ENCODE measurements at regions not wholly inside any gene's neighbourhood (a gene's known extent, or its start where the extent isn't known, plus 50 kb on each side); places are given as distances from the start of the nearest gene placed in this dataset.
A peak's percentile ranks its signal among the peaks of the same experiment; 100 is the strongest.

DNA sequence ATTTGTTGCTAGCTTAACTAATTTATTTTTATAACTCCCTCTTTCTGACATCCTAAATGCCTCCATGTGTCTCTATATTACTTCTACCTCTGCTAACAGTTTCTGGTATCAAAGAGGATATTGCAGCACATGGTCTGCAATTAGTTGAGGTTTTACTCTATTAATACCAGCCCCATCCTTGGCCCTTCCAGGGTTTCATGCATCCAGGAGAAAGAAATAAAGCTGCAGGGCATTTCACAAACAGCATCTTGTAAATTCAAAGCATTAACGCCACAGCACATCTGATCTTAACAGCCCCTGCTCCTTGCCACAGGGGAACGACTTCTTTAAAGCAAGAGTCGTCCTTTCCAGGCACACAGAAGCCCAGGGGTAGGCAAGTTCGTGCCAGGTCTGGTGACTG is 258.9 kb downstream of the ICOS start:
- ATAC-seq (replicated peaks in 1 of 4) = no peak
- H3K36me3 Mint-ChIP-seq = no peaks in the 10 kb centered on the region
- Histone ChIP-seq H3K9me3 (no peaks in the 10 kb centered on the region), H3K27me3 (replicated peaks in 1 of 2; ENCODE audit: control insufficient read depth in 2 of 2, extremely low read depth in 1 of 2, insufficient read depth in 2 of 2, low read length in 1 of 2) (no peaks in the 10 kb centered on the region), H3K4me1 (ENCODE audit: control insufficient read depth in 1 of 2, extremely low read depth in 1 of 2, insufficient read depth in 2 of 2, low read length in 2 of 2) (no peaks in the 10 kb centered on the region), H3K4me3 (ENCODE audit: control insufficient read depth in 1 of 2, extremely low read depth in 1 of 2, low read length in 1 of 2) (no peak overlapping the region), H3K27ac (ENCODE audit: low read length) (no peak overlapping the region), H3K36me3 (ENCODE audit: control insufficient read depth in 2 of 2, extremely low read depth in 1 of 2, insufficient read depth in 1 of 2, low read length in 1 of 2) (no peaks in the 10 kb centered on the region)
- CTCF ChIA-PET = interaction anchor here in 1 of 2 donors (0.6 to 1.4 kb wide), 2 partner anchors 15 to 1413 kb away, joined by 3 read pairs; no protein-coding TSS in a partner anchor
- no peaks in the 10 kb centered on the region for H3K9me3 Mint-ChIP-seq
- no peak for DNase-seq
- POLR2A ChIA-PET = no interaction called here
- H3K4me1 Mint-ChIP-seq = no peaks in the 10 kb centered on the region
- no CpG with 5 or more reads among the region's 4 CpGs for WGBS (ENCODE audit: insufficient coverage)
- H3K4me3 Mint-ChIP-seq = no peak overlapping the region
- no peak overlapping the region for H3K27ac Mint-ChIP-seq
- H3K27me3 Mint-ChIP-seq = peaks cover 12 to 24% of the 10 kb centered on the region in 2 donors

- ATAC-seq (replicated peaks in 1 of 4) (no peak), DNase-seq (no peak)
- no peaks in the 10 kb centered on the region for H3K36me3 ChIP-seq (ENCODE audit: control insufficient read depth in 2 of 2, extremely low read depth in 1 of 2, insufficient read depth in 1 of 2, low read length in 1 of 2)
- no peaks in the 10 kb centered on the region for H3K27me3 ChIP-seq (replicated peaks in 1 of 2; ENCODE audit: control insufficient read depth in 2 of 2, extremely low read depth in 1 of 2, insufficient read depth in 2 of 2, low read length in 1 of 2)
- no peaks in the 10 kb centered on the region for H3K9me3 ChIP-seq
- ChIA-PET POLR2A (no interaction called here), CTCF (interaction anchor here in 1 of 2 donors (0.5 kb wide), 1 partner anchor 126 kb away, joined by 3 read pairs; no protein-coding TSS in a partner anchor)
- Mint-ChIP-seq H3K27me3 (peaks cover 12 to 19% of the 10 kb centered on the region in 2 donors), H3K4me3 (no peak overlapping the region), H3K9me3 (no peaks in the 10 kb centered on the region), H3K36me3 (no peaks in the 10 kb centered on the region), H3K27ac (no peak overlapping the region), H3K4me1 (no peaks in the 10 kb centered on the region)
- H3K4me3 ChIP-seq (ENCODE audit: control insufficient read depth in 1 of 2, extremely low read depth in 1 of 2, low read length in 1 of 2) = no peak overlapping the region
- 61% methylated on average over 2 of the region's 5 CpGs for whole genome bisulfite sequencing (ENCODE audit: insufficient coverage)
- no peaks in the 10 kb centered on the region for H3K4me1 ChIP-seq (ENCODE audit: control insufficient read depth in 1 of 2, extremely low read depth in 1 of 2, insufficient read depth in 2 of 2, low read length in 2 of 2)
- H3K27ac ChIP-seq (ENCODE audit: low read length) = no peak overlapping the region
Measured at GRCh38 chr2:204197336-204198005, 260.9 kb downstream of the ICOS start.

DNA sequence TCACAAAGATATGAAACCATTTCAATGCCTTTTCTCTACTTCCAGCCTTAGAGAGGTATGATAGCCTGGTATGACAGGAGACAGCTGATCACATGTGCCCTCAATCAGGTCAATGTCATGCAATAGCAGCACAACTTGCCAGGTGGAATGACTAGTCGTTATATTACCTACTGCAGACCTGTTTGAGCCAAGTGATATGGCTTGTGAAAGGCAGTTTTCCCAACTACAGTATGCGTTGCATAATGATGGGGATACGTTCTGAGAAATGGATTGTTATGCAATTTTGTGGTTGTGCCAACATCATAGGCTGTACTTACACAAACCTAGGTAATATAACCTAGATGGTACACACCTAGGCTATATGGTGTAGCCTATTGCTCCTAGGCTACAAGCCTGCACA is 262.8 kb downstream of the ICOS start:
- Histone ChIP-seq H3K36me3 (ENCODE audit: control insufficient read depth in 2 of 2, extremely low read depth in 1 of 2, insufficient read depth in 1 of 2, low read length in 1 of 2) (no peaks in the 10 kb centered on the region), H3K9me3 (no peaks in the 10 kb centered on the region), H3K27ac (ENCODE audit: low read length) (no peak overlapping the region), H3K4me1 (ENCODE audit: control insufficient read depth in 1 of 2, extremely low read depth in 1 of 2, insufficient read depth in 2 of 2, low read length in 2 of 2) (no peaks in the 10 kb centered on the region), H3K27me3 (replicated peaks in 1 of 2; ENCODE audit: control insufficient read depth in 2 of 2, extremely low read depth in 1 of 2, insufficient read depth in 2 of 2, low read length in 1 of 2) (no peaks in the 10 kb centered on the region), H3K4me3 (ENCODE audit: control insufficient read depth in 1 of 2, extremely low read depth in 1 of 2, low read length in 1 of 2) (no peak overlapping the region)
- DNase-seq = no peak
- Mint-ChIP-seq H3K9me3 (no peaks in the 10 kb centered on the region), H3K27ac (no peak overlapping the region), H3K4me3 (no peak overlapping the region), H3K27me3 (peaks cover 9 to 14% of the 10 kb centered on the region in 2 donors), H3K36me3 (no peaks in the 10 kb centered on the region), H3K4me1 (no peaks in the 10 kb centered on the region)
- ChIA-PET CTCF (no interaction called here), POLR2A (no interaction called here)
- no CpG with 5 or more reads among the region's 3 CpGs for WGBS (ENCODE audit: insufficient coverage)
- no peak for ATAC-seq (replicated peaks in 1 of 4)

- Mint-ChIP-seq H3K4me3 (no peak overlapping the region), H3K27me3 (peaks cover 11 to 14% of the 10 kb centered on the region in 2 donors), H3K36me3 (no peaks in the 10 kb centered on the region), H3K9me3 (no peaks in the 10 kb centered on the region), H3K4me1 (peaks cover 0 to 7% (median 2%) of the 10 kb centered on the region in 3 donors), H3K27ac (no peak overlapping the region)
- Histone ChIP-seq H3K27ac (ENCODE audit: low read length) (no peak overlapping the region), H3K4me1 (ENCODE audit: control insufficient read depth in 1 of 2, extremely low read depth in 1 of 2, insufficient read depth in 2 of 2, low read length in 2 of 2) (no peaks in the 10 kb centered on the region), H3K9me3 (no peaks in the 10 kb centered on the region), H3K4me3 (ENCODE audit: control insufficient read depth in 1 of 2, extremely low read depth in 1 of 2, low read length in 1 of 2) (no peak overlapping the region), H3K27me3 (replicated peaks in 1 of 2; ENCODE audit: control insufficient read depth in 2 of 2, extremely low read depth in 1 of 2, insufficient read depth in 2 of 2, low read length in 1 of 2) (peaks cover 0 to 5% of the 10 kb centered on the region in 2 experiments), H3K36me3 (ENCODE audit: control insufficient read depth in 2 of 2, extremely low read depth in 1 of 2, insufficient read depth in 1 of 2, low read length in 1 of 2) (no peaks in the 10 kb centered on the region)
- ChIA-PET CTCF (interaction anchor here in 1 of 2 donors (0.5 kb wide), 1 partner anchor 987 kb away, joined by 3 read pairs; no protein-coding TSS in a partner anchor), POLR2A (no interaction called here)
- no peak for DNase-seq
- WGBS (ENCODE audit: insufficient coverage) = 92% methylated on average over 2 of the region's 2 CpGs
- no peak for ATAC-seq (replicated peaks in 1 of 4)
Measured at GRCh38 chr2:204201507-204201906, 264.9 kb downstream of the ICOS start.

GRCh38 chr2:204202253-204202652 is 265.7 kb downstream of the ICOS start:
- Histone ChIP-seq H3K27me3 (replicated peaks in 1 of 2; ENCODE audit: control insufficient read depth in 2 of 2, extremely low read depth in 1 of 2, insufficient read depth in 2 of 2, low read length in 1 of 2) (peaks cover 0 to 5% of the 10 kb centered on the region in 2 experiments), H3K36me3 (ENCODE audit: control insufficient read depth in 2 of 2, extremely low read depth in 1 of 2, insufficient read depth in 1 of 2, low read length in 1 of 2) (no peaks in the 10 kb centered on the region), H3K9me3 (no peaks in the 10 kb centered on the region), H3K27ac (ENCODE audit: low read length) (no peak overlapping the region), H3K4me1 (ENCODE audit: control insufficient read depth in 1 of 2, extremely low read depth in 1 of 2, insufficient read depth in 2 of 2, low read length in 2 of 2) (no peaks in the 10 kb centered on the region), H3K4me3 (ENCODE audit: control insufficient read depth in 1 of 2, extremely low read depth in 1 of 2, low read length in 1 of 2) (no peak overlapping the region)
- no peak overlapping the region for H3K4me3 Mint-ChIP-seq
- H3K27me3 Mint-ChIP-seq = peaks cover 15% of the 10 kb centered on the region in 2 donors
- ChIA-PET CTCF (no interaction called here), POLR2A (interaction anchor here in 1 of 2 donors (0.6 to 0.7 kb wide), 2 partner anchors 8 to 421 kb away, joined by 3 read pairs; no protein-coding TSS in a partner anchor)
- peaks cover 0 to 7% (median 2%) of the 10 kb centered on the region in 3 donors for H3K4me1 Mint-ChIP-seq
- DNase-seq (no peak), ATAC-seq (replicated peaks in 1 of 4) (no peak)
- no peak overlapping the region for H3K27ac Mint-ChIP-seq
- WGBS (ENCODE audit: insufficient coverage) = 71% methylated on average over 1 of the region's 1 CpG
- no peaks in the 10 kb centered on the region for H3K9me3 Mint-ChIP-seq
- H3K36me3 Mint-ChIP-seq = no peaks in the 10 kb centered on the region

GRCh38 chr2:204203704-204204103 is 267.1 kb downstream of the ICOS start:
- no peaks in the 10 kb centered on the region for H3K9me3 ChIP-seq
- no peak overlapping the region for H3K27ac ChIP-seq (ENCODE audit: low read length)
- CTCF ChIA-PET = no interaction called here
- no peaks in the 10 kb centered on the region for H3K36me3 ChIP-seq (ENCODE audit: control insufficient read depth in 2 of 2, extremely low read depth in 1 of 2, insufficient read depth in 1 of 2, low read length in 1 of 2)
- no CpG with 5 or more reads among the region's 4 CpGs for WGBS (ENCODE audit: insufficient coverage)
- H3K4me1 ChIP-seq (ENCODE audit: control insufficient read depth in 1 of 2, extremely low read depth in 1 of 2, insufficient read depth in 2 of 2, low read length in 2 of 2) = no peaks in the 10 kb centered on the region
- no peak overlapping the region for H3K4me3 ChIP-seq (ENCODE audit: control insufficient read depth in 1 of 2, extremely low read depth in 1 of 2, low read length in 1 of 2)
- H3K36me3 Mint-ChIP-seq = no peaks in the 10 kb centered on the region
- H3K9me3 Mint-ChIP-seq = no peaks in the 10 kb centered on the region
- peaks cover 0 to 7% (median 2%) of the 10 kb centered on the region in 3 donors for H3K4me1 Mint-ChIP-seq
- DNase-seq (no peak), ATAC-seq (replicated peaks in 1 of 4) (peak in 1 of 4 experiments; percentile 74)
- H3K4me3 Mint-ChIP-seq = no peak overlapping the region
- H3K27me3 ChIP-seq (replicated peaks in 1 of 2; ENCODE audit: control insufficient read depth in 2 of 2, extremely low read depth in 1 of 2, insufficient read depth in 2 of 2, low read length in 1 of 2) = peaks cover 0 to 5% of the 10 kb centered on the region in 2 experiments
- POLR2A ChIA-PET = no interaction called here
- peaks cover 15 to 17% of the 10 kb centered on the region in 2 donors for H3K27me3 Mint-ChIP-seq
- H3K27ac Mint-ChIP-seq = no peak overlapping the region

All from T-cell (primary cell).